ENCODE measurements at regions not wholly inside any gene's neighbourhood (a gene's known extent, or its start where the extent isn't known, plus 50 kb on each side); places are given as distances from the start of the nearest gene placed in this dataset.

- DNase-seq, result no peak
These were observed 103.1 kb upstream of the ISL1 start for GRCh38 chr5:51279983-51280706.

GRCh38 chr5:51286046-51286445 is 97.2 kb upstream of the ISL1 start:
- DNase-seq, result no peak

- DNase-seq, result no peak
These were observed 80.9 kb upstream of the ISL1 start for GRCh38 chr5:51302343-51302742.

GRCh38 chr5:51326844-51327243 is 56.4 kb upstream of the ISL1 start:
- DNase-seq, result no peak
